ENCODE measurements at regions not wholly inside any gene's neighbourhood (a gene's known extent, or its start where the extent isn't known, plus 50 kb on each side); places are given as distances from the start of the nearest gene placed in this dataset.

DNA sequence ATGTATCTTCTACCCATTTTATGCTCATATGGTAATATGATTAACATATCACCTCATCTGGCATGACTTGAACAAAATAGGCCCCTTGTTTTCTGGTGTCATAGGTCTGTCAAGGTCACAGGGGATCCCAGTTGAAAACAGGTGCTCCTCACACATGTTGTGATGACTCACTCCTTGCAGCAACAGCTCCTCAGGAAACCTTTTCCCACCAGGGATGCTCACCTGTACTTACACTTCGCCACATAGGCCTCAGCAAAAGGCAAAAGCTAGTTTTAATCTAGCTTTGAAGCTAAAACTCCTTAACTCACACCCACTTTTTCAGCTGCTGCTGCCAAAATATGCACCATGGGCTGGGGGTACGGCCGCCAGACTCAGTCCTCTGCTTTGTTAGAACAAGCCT, 110.0 kb upstream of the SOX21 start:
- in situ Hi-C loops (cut with MboI; ENCODE audit: low sequenced_read_pairs) (no loop called here), dilution Hi-C loops (cut with HindIII; ENCODE audit: low sequenced_read_pairs, unreplicated experiment) (no loop called here), intact Hi-C loops (cut with micrococcal nuclease) (no loop called here)
- no peaks in the 10 kb centered on the region for H3K4me1 ChIP-seq (ENCODE audit: control insufficient read depth, insufficient read depth, low read length)
- POLR2A ChIA-PET (ENCODE audit: unreplicated experiment) = no interaction called here
- H4K91ac ChIP-seq (ENCODE audit: insufficient read depth, low read depth, low read length) = no peak overlapping the region
- no peak overlapping the region for H3K27ac ChIP-seq (ENCODE audit: insufficient read depth, low read length)
- no peak overlapping the region for H3K14ac ChIP-seq (replicated peaks; ENCODE audit: low read depth, low read length)
- no peak overlapping the region for H3K4ac ChIP-seq (ENCODE audit: low read depth, low read length)
- no peak overlapping the region for H2BK120ac ChIP-seq (ENCODE audit: low read depth, low read length)
- H3K56ac ChIP-seq (ENCODE audit: extremely low read depth, insufficient read depth, low read length) = no peak overlapping the region
- TF ChIP-seq MXI1 (IDR thresholded peaks at IDR 0.05; ENCODE audit: borderline replicate concordance, low read depth, low read length) = no peak
- no peak for TF ChIP-seq BHLHE40 (IDR thresholded peaks at IDR 0.05; ENCODE audit: low read depth, low read length)
- TF ChIP-seq MAZ (IDR thresholded peaks at IDR 0.05; ENCODE audit: borderline replicate concordance, low read depth, low read length) = no peak
- TF ChIP-seq USF2 (IDR thresholded peaks at IDR 0.05; ENCODE audit: low read depth, low read length) = no peak
- TF ChIP-seq CHD1 (IDR thresholded peaks at IDR 0.05; ENCODE audit: low read depth, low read length) = no peak
- TF ChIP-seq, protein P1, sequence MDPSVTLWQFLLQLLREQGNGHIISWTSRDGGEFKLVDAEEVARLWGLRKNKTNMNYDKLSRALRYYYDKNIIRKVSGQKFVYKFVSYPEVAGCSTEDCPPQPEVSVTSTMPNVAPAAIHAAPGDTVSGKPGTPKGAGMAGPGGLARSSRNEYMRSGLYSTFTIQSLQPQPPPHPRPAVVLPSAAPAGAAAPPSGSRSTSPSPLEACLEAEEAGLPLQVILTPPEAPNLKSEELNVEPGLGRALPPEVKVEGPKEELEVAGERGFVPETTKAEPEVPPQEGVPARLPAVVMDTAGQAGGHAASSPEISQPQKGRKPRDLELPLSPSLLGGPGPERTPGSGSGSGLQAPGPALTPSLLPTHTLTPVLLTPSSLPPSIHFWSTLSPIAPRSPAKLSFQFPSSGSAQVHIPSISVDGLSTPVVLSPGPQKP (IDR thresholded peaks at IDR 0.05; ENCODE audit: borderline replicate concordance, low read depth, low read length) = no peak
- TF ChIP-seq POLR2A (IDR thresholded peaks at IDR 0.05; ENCODE audit: low read depth, low read length) = no peak
- no peak for TF ChIP-seq RCOR1 (IDR thresholded peaks at IDR 0.05; ENCODE audit: insufficient replicate concordance, low read length)
- no peak for TF ChIP-seq RFX5 (IDR thresholded peaks at IDR 0.05; ENCODE audit: low read depth, low read length)
- TF ChIP-seq CEBPB (IDR thresholded peaks at IDR 0.05; ENCODE audit: low read depth, low read length) = no peak
- no peak for TF ChIP-seq MAFK (IDR thresholded peaks at IDR 0.05; ENCODE audit: low read depth, low read length)
- TF ChIP-seq NFE2L2 (IDR thresholded peaks at IDR 0.05; ENCODE audit: low read depth, low read length) = no peak
- TF ChIP-seq CTCF (conservative IDR thresholded peaks at IDR 0.05; ENCODE audit: low read depth, low read length) = no peak
- no peak for TF ChIP-seq RAD21 (IDR thresholded peaks at IDR 0.05; ENCODE audit: low read length)
- no peak for TF ChIP-seq SMC3 (IDR thresholded peaks at IDR 0.05; ENCODE audit: low read depth, low read length)
- no peak for TF ChIP-seq FOS (IDR thresholded peaks at IDR 0.05; ENCODE audit: low read depth, low read length)
- H2AK9ac ChIP-seq (replicated peaks; ENCODE audit: low read depth, low read length, poor library complexity) = no peak overlapping the region
- H3K4me3 ChIP-seq (ENCODE audit: insufficient read depth, low read depth, low read length) = no peak overlapping the region
- H3K18ac ChIP-seq (ENCODE audit: low read depth, low read length) = no peak overlapping the region
- CTCF ChIA-PET = no interaction called here
- H3K27me3 ChIP-seq (ENCODE audit: control insufficient read depth, insufficient read depth, low read length) = peaks cover 2% of the 10 kb centered on the region
- no peak overlapping the region for H4K5ac ChIP-seq (ENCODE audit: low read depth, low read length)
- 13% methylated on average over 1 of the region's 3 CpGs; no CpG with 5 or more reads in 1 of the 2 experiments for WGBS, 2 experiments (ENCODE audit: extremely low coverage in 2 of 2, insufficient read length in 1 of 2)
- ATAC-seq (ENCODE audit: low read depth) (no peak), DNase-seq (no peak)
- no peak overlapping the region for H2BK15ac ChIP-seq (ENCODE audit: low read depth, low read length)
- H4K20me1 ChIP-seq (ENCODE audit: insufficient read depth, low read length) = no peaks in the 10 kb centered on the region
- no peak overlapping the region for H3K4me2 ChIP-seq (ENCODE audit: low read depth, low read length)
- no peak overlapping the region for H2AFZ ChIP-seq (replicated peaks; ENCODE audit: low read length, poor library complexity)
- no peaks in the 10 kb centered on the region for H3K36me3 ChIP-seq (ENCODE audit: control insufficient read depth, insufficient read depth, low read length)
- H3K79me1 ChIP-seq (ENCODE audit: low read depth in 1 of 2, low read length in 2 of 2) = no peaks in the 10 kb centered on the region
- no peak overlapping the region for H2BK20ac ChIP-seq (ENCODE audit: low read depth, low read length)
- no TSS peak for BruUV-seq (replicated peaks)
- H3K23ac ChIP-seq (ENCODE audit: low read depth, low read length) = no peak overlapping the region
- no peaks in the 10 kb centered on the region for H3K9me3 ChIP-seq (ENCODE audit: control insufficient read depth, insufficient read depth, low read length)
- H3K9ac ChIP-seq (ENCODE audit: low read depth, low read length) = no peak overlapping the region
- no peak overlapping the region for H2BK5ac ChIP-seq (ENCODE audit: low read depth, low read length, poor library complexity, severe bottlenecking)
- H2AK5ac ChIP-seq (ENCODE audit: low read depth, low read length) = no peak overlapping the region
- H3K9me1 ChIP-seq (ENCODE audit: insufficient read depth, low read length) = no peaks in the 10 kb centered on the region
- no peak overlapping the region for H4K8ac ChIP-seq (ENCODE audit: low read depth in 2 of 2, low read length in 2 of 2)
